ENCODE measurements at regions not wholly inside any gene's neighbourhood (a gene's known extent, or its start where the extent isn't known, plus 50 kb on each side); places are given as distances from the start of the nearest gene placed in this dataset.

DNA sequence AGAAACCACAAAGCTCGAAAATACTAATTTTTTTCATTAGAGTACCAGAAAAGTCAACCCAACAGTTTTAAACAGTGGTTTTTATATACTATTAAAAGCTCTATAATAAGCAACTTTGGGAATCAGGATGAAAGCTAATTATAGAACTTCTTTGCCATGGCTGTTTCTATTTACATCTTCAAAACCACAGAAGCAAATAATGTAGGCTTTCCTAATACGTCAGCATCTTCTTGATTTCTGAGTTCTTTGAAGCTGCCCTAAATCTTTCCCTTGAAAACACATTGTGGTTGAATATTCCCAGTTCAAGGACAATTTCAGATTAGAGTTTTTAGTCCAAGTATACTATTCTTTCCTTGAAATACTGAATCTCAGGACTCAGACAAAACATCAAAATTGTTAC lies 460.2 kb upstream of the FAT1 start:
- no peaks in the 10 kb centered on the region for H3K36me3 ChIP-seq (replicated peaks in 1 of 2; ENCODE audit: control insufficient read depth in 1 of 2, insufficient read depth in 2 of 2, low read length in 2 of 2)
- H3K9me3 Mint-ChIP-seq: peaks cover 0 to 6% (median 2%) of the 10 kb centered on the region in 7 donors
- TF ChIP-seq, protein P1, sequence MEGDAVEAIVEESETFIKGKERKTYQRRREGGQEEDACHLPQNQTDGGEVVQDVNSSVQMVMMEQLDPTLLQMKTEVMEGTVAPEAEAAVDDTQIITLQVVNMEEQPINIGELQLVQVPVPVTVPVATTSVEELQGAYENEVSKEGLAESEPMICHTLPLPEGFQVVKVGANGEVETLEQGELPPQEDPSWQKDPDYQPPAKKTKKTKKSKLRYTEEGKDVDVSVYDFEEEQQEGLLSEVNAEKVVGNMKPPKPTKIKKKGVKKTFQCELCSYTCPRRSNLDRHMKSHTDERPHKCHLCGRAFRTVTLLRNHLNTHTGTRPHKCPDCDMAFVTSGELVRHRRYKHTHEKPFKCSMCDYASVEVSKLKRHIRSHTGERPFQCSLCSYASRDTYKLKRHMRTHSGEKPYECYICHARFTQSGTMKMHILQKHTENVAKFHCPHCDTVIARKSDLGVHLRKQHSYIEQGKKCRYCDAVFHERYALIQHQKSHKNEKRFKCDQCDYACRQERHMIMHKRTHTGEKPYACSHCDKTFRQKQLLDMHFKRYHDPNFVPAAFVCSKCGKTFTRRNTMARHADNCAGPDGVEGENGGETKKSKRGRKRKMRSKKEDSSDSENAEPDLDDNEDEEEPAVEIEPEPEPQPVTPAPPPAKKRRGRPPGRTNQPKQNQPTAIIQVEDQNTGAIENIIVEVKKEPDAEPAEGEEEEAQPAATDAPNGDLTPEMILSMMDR (IDR thresholded peaks at IDR 0.05): no peak
- H3K4me1 Mint-ChIP-seq: no peaks in the 10 kb centered on the region
- no peaks in the 10 kb centered on the region for H3K36me3 Mint-ChIP-seq
- DNase-seq: no peak
- H3K4me1 ChIP-seq (ENCODE audit: control insufficient read depth in 1 of 2, insufficient read depth in 2 of 2, low read length in 2 of 2): no peaks in the 10 kb centered on the region
- H3K27ac ChIP-seq (ENCODE audit: low read depth in 1 of 2, low read length in 2 of 2): no peak overlapping the region
- peaks cover 0 to 3% (median 0%) of the 10 kb centered on the region in 3 donors for H3K27me3 Mint-ChIP-seq (ENCODE audit: low read depth in 3 of 3)
- H3K79me2 ChIP-seq (ENCODE audit: insufficient read depth, low read length): no peaks in the 10 kb centered on the region
- no peaks in the 10 kb centered on the region for H4K20me1 ChIP-seq (ENCODE audit: insufficient read depth, low read length)
- 100% methylated on average over 1 of the region's 2 CpGs for WGBS (ENCODE audit: insufficient coverage)
- H3K27me3 ChIP-seq (ENCODE audit: control insufficient read depth in 2 of 2, insufficient read depth in 2 of 2, low read length in 2 of 2): no peaks in the 10 kb centered on the region
- H2AFZ ChIP-seq (ENCODE audit: insufficient read depth, low read depth, low read length, poor library complexity, severe bottlenecking): no peak overlapping the region
- no peak overlapping the region for H3K27ac Mint-ChIP-seq
- no peak overlapping the region for H3K4me3 Mint-ChIP-seq
- H3K9me3 ChIP-seq (replicated peaks in 1 of 2; ENCODE audit: control insufficient read depth in 1 of 2, insufficient read depth in 1 of 2, low read length in 2 of 2): peaks cover 0 to 5% of the 10 kb centered on the region in 2 donors
- H3K9ac ChIP-seq (ENCODE audit: insufficient read depth, low read length, poor library complexity, severe bottlenecking): no peak overlapping the region
- no peak overlapping the region for H3K4me2 ChIP-seq (replicated peaks; ENCODE audit: extremely low read depth, low read length, poor library complexity, severe bottlenecking)
- intact Hi-C loops (cut with micrococcal nuclease): no loop called here
- H3K4me3 ChIP-seq (replicated peaks in 1 of 3; ENCODE audit: low read depth in 2 of 3, low read length in 3 of 3): no peak overlapping the region

DNA sequence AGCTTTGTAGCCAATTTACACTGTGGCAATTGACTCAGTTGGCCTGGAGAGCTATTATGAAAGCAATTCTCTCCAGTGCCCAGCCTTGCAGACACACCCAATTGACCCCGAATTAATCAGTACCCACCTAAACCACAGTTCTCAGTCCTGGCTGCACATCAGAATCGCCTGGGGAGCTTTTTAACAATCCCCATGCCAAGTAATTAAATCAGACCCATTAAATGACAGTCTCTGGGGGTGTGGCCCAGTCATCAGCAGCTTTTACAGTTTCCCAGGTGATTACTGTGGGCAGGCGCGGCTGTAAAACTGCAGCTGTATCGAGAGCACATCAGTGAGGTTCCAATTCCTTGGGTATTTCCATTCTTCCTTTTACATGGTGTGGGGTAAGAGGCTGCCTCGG lies 460.9 kb upstream of the FAT1 start:
- Mint-ChIP-seq H3K4me1 (no peaks in the 10 kb centered on the region), H3K27me3 (ENCODE audit: low read depth in 3 of 3) (peaks cover 0 to 3% (median 0%) of the 10 kb centered on the region in 3 donors), H3K27ac (no peak overlapping the region), H3K36me3 (no peaks in the 10 kb centered on the region), H3K9me3 (peaks cover 0 to 9% (median 3%) of the 10 kb centered on the region in 7 donors), H3K4me3 (no peak overlapping the region)
- Histone ChIP-seq H3K4me1 (ENCODE audit: control insufficient read depth in 1 of 2, insufficient read depth in 2 of 2, low read length in 2 of 2) (no peaks in the 10 kb centered on the region), H3K36me3 (replicated peaks in 1 of 2; ENCODE audit: control insufficient read depth in 1 of 2, insufficient read depth in 2 of 2, low read length in 2 of 2) (no peaks in the 10 kb centered on the region), H3K79me2 (ENCODE audit: insufficient read depth, low read length) (no peaks in the 10 kb centered on the region), H3K4me3 (replicated peaks in 1 of 3; ENCODE audit: low read depth in 2 of 3, low read length in 3 of 3) (no peak overlapping the region), H3K9ac (ENCODE audit: insufficient read depth, low read length, poor library complexity, severe bottlenecking) (no peak overlapping the region), H2AFZ (ENCODE audit: insufficient read depth, low read depth, low read length, poor library complexity, severe bottlenecking) (no peak overlapping the region), H3K9me3 (replicated peaks in 1 of 2; ENCODE audit: control insufficient read depth in 1 of 2, insufficient read depth in 1 of 2, low read length in 2 of 2) (peaks cover 0 to 5% of the 10 kb centered on the region in 2 donors), H3K27me3 (ENCODE audit: control insufficient read depth in 2 of 2, insufficient read depth in 2 of 2, low read length in 2 of 2) (no peaks in the 10 kb centered on the region), H3K27ac (ENCODE audit: low read depth in 1 of 2, low read length in 2 of 2) (no peak overlapping the region), H3K4me2 (replicated peaks; ENCODE audit: extremely low read depth, low read length, poor library complexity, severe bottlenecking) (no peak overlapping the region), H4K20me1 (ENCODE audit: insufficient read depth, low read length) (no peaks in the 10 kb centered on the region)
- DNase-seq: no peak
- intact Hi-C loops (cut with micrococcal nuclease): no loop called here
- 79% methylated on average over 3 of the region's 6 CpGs for WGBS (ENCODE audit: insufficient coverage)
- TF ChIP-seq, protein P1 (IDR thresholded peaks at IDR 0.05): no peak
